Nephron (organoid): ENCODE measurements at regions not wholly inside any gene's neighbourhood (a gene's known extent, or its start where the extent isn't known, plus 50 kb on each side); places are given as distances from the start of the nearest gene placed in this dataset.

Experiments used
- H3K27ac Mint-ChIP-seq, 3 experiments: 2 replicates each; pipeline ENCODE4 v1.8.0; 2020; ENCODE audit warnings: mixed read lengths in 3 of 3, mild to moderate bottlenecking in 2 of 3, moderate library complexity in 1 of 3
- H3K27me3 Mint-ChIP-seq: 2 replicates; pipeline ENCODE4 v1.8.0; 2021; ENCODE audit warnings: low read depth, mild to moderate bottlenecking, moderate library complexity, mixed read lengths
- H3K36me3 Mint-ChIP-seq: 2 replicates; pipeline ENCODE4 v1.8.0; 2020; ENCODE audit warnings: low read depth, mixed read lengths
- H3K4me1 Mint-ChIP-seq: 2 replicates; pipeline ENCODE4 v1.8.0; 2020; ENCODE audit warnings: mixed read lengths
- H3K4me3 Mint-ChIP-seq, 3 experiments: 2 replicates each; pipeline ENCODE4 v1.8.0; 2020; ENCODE audit warnings: mild to moderate bottlenecking in 3 of 3, mixed read lengths in 3 of 3, moderate library complexity in 2 of 3
- H3K9me3 Mint-ChIP-seq: 2 replicates; pipeline ENCODE4 v1.8.0; 2020; ENCODE audit warnings: mixed read lengths
- TF ChIP-seq, protein P1 (sequence below), 3 experiments: fragments of 200-600 bp; sonication (generic); IDR thresholded peaks; one replicate each; pipeline ENCODE4 v1.5.0; 2021; ENCODE audit warnings: antibody characterized with exemption in 3 of 3; ENCODE audit not compliant: unreplicated experiment in 3 of 3

DNA sequence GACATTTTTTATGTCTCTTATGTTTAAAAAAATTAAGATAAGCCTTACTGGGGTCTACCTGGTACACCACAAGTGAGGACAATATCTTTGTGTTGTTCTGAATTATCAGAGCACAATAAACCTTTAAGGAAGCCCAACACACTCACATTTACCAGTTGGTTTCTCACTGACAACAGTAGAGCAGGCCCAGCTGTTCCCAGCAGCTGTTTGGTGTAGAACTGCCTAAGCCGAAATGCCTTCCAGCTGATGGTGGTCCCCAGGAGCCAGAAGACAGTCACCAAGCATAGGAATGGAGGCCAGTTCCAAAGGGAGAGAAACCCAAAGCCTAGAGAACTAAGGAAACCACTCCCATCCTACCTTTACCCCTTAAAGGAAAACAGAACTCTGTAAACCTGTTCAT lies 428.6 kb upstream of the CAMK1G start:
- Mint-ChIP-seq H3K4me3 (peak overlapping the region in 1 of 3 experiments; percentile 7), H3K27me3 (no peaks in the 10 kb centered on the region), H3K9me3 (no peaks in the 10 kb centered on the region), H3K36me3 (no peaks in the 10 kb centered on the region), H3K27ac (peak overlapping the region in 2 of 3 experiments; percentile 35 to 63), H3K4me1 (peaks cover 38% of the 10 kb centered on the region)
- TF ChIP-seq, protein P1, sequence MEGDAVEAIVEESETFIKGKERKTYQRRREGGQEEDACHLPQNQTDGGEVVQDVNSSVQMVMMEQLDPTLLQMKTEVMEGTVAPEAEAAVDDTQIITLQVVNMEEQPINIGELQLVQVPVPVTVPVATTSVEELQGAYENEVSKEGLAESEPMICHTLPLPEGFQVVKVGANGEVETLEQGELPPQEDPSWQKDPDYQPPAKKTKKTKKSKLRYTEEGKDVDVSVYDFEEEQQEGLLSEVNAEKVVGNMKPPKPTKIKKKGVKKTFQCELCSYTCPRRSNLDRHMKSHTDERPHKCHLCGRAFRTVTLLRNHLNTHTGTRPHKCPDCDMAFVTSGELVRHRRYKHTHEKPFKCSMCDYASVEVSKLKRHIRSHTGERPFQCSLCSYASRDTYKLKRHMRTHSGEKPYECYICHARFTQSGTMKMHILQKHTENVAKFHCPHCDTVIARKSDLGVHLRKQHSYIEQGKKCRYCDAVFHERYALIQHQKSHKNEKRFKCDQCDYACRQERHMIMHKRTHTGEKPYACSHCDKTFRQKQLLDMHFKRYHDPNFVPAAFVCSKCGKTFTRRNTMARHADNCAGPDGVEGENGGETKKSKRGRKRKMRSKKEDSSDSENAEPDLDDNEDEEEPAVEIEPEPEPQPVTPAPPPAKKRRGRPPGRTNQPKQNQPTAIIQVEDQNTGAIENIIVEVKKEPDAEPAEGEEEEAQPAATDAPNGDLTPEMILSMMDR (IDR thresholded peaks at IDR 0.05; ENCODE audit: unreplicated experiment in 3 of 3) = no peak

- peaks cover 44% of the 10 kb centered on the region for H3K4me1 Mint-ChIP-seq
- H3K27ac Mint-ChIP-seq = peak overlapping the region in 1 of 3 experiments; percentile 35
- no peak overlapping the region for H3K4me3 Mint-ChIP-seq
- no peaks in the 10 kb centered on the region for H3K36me3 Mint-ChIP-seq
- no peaks in the 10 kb centered on the region for H3K9me3 Mint-ChIP-seq
- H3K27me3 Mint-ChIP-seq = no peaks in the 10 kb centered on the region
- TF ChIP-seq, protein P1 (IDR thresholded peaks at IDR 0.05; ENCODE audit: unreplicated experiment in 3 of 3) = no peak
These were observed 428.0 kb upstream of the CAMK1G start for GRCh38 chr1:209155546-209155945.

DNA sequence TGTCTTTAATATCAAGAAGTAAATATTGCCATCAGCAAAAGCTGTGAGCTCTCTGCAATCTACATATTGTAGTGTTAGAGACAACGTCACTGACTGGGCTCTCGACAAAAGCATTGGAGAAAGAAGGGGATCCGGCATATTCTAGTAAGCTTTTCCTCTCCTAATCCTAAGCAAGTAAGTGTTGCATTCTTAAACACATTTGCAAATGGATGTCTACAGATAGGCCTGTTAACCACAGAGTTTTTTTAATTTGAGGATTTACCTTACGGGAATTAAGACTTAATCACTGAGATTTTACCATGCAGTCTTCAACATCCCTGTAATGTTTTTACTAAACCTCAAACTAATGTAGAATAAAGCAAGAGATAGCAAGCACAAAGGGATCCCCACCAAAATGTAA lies 426.5 kb upstream of the CAMK1G start:
- Mint-ChIP-seq H3K27me3 (no peaks in the 10 kb centered on the region), H3K9me3 (no peaks in the 10 kb centered on the region), H3K27ac (no peak overlapping the region), H3K36me3 (no peaks in the 10 kb centered on the region), H3K4me3 (no peak overlapping the region), H3K4me1 (peaks cover 45% of the 10 kb centered on the region)
- TF ChIP-seq, protein P1 (IDR thresholded peaks at IDR 0.05; ENCODE audit: unreplicated experiment in 3 of 3) = no peak

- Mint-ChIP-seq H3K27ac (peak overlapping the region in 1 of 3 experiments; percentile 29), H3K36me3 (no peaks in the 10 kb centered on the region), H3K4me1 (peaks cover 45% of the 10 kb centered on the region), H3K9me3 (no peaks in the 10 kb centered on the region), H3K4me3 (no peak overlapping the region), H3K27me3 (no peaks in the 10 kb centered on the region)
- TF ChIP-seq, protein P1 (IDR thresholded peaks at IDR 0.05; ENCODE audit: unreplicated experiment in 3 of 3) = no peak
These were observed 425.8 kb upstream of the CAMK1G start for GRCh38 chr1:209157546-209158249.

DNA sequence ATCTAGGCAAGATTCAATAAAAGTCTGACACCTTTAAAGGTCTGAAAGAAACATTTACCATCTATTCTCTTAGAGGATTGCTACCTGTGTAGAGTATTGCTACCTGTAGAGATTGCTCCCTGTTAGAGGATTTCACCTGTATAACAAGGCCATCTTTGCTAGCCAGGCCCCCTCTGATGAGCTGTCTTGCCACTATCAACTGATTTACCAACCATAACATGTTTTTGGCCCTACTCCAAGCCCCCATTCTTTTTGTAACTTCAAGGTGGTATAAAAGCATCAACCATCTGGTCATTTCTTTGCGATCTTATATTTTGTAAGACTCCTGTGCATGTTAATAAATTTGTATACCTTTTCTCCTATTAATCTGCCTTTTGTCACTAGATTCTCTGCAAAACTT lies 424.7 kb upstream of the CAMK1G start:
- Mint-ChIP-seq H3K27ac (no peak overlapping the region), H3K36me3 (no peaks in the 10 kb centered on the region), H3K4me3 (no peak overlapping the region), H3K4me1 (peaks cover 45% of the 10 kb centered on the region), H3K9me3 (no peaks in the 10 kb centered on the region), H3K27me3 (no peaks in the 10 kb centered on the region)
- TF ChIP-seq, protein P1 (IDR thresholded peaks at IDR 0.05; ENCODE audit: unreplicated experiment in 3 of 3) = no peak

DNA sequence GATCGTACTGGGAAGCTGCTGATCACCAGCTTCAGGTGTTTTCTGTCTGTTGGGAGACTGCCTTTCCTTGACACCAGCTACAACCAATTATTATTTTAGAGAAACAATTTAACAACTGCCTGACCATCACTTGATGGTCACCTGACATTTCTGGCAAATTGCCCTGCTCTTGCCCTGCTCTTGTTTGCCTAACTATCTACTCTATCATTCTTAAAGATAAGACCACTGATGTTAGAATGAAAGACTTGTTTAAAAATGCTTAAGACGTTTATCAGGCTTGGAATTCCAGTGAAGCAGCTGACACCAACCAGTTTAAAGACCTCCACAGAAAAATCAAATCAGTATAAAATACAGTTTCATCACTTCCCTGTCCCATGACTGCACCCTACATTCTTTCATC lies 423.3 kb upstream of the CAMK1G start:
- H3K36me3 Mint-ChIP-seq = no peaks in the 10 kb centered on the region
- H3K4me1 Mint-ChIP-seq = peaks cover 39% of the 10 kb centered on the region
- no peaks in the 10 kb centered on the region for H3K9me3 Mint-ChIP-seq
- no peak overlapping the region for H3K4me3 Mint-ChIP-seq
- no peak overlapping the region for H3K27ac Mint-ChIP-seq
- H3K27me3 Mint-ChIP-seq = no peaks in the 10 kb centered on the region
- TF ChIP-seq, protein P1 (IDR thresholded peaks at IDR 0.05; ENCODE audit: unreplicated experiment in 3 of 3) = no peak
